ENCODE measurements at regions not wholly inside any gene's neighbourhood (a gene's known extent, or its start where the extent isn't known, plus 50 kb on each side); places are given as distances from the start of the nearest gene placed in this dataset.

DNA sequence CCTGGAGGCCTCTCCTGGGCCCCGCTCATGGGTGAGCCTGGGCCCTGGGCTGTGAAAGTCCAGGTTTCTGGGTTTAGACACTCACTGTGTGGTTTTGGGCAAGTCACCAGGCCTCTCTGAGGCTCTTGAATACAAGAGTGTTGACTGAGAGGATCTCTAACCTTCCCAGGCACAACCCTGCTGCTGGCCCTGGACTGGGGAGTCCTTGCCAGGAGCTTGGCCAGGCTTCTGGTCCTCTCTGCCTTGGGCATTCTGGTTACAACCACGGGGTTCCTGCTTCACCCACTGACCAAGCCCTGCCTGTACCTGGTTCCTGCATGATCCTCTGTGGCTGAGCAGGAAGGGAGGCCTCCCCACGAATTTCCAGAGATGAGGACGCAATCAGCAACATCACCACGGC is 63.6 kb upstream of the COL13A1 start (continued):
- TF ChIP-seq, protein P1, sequence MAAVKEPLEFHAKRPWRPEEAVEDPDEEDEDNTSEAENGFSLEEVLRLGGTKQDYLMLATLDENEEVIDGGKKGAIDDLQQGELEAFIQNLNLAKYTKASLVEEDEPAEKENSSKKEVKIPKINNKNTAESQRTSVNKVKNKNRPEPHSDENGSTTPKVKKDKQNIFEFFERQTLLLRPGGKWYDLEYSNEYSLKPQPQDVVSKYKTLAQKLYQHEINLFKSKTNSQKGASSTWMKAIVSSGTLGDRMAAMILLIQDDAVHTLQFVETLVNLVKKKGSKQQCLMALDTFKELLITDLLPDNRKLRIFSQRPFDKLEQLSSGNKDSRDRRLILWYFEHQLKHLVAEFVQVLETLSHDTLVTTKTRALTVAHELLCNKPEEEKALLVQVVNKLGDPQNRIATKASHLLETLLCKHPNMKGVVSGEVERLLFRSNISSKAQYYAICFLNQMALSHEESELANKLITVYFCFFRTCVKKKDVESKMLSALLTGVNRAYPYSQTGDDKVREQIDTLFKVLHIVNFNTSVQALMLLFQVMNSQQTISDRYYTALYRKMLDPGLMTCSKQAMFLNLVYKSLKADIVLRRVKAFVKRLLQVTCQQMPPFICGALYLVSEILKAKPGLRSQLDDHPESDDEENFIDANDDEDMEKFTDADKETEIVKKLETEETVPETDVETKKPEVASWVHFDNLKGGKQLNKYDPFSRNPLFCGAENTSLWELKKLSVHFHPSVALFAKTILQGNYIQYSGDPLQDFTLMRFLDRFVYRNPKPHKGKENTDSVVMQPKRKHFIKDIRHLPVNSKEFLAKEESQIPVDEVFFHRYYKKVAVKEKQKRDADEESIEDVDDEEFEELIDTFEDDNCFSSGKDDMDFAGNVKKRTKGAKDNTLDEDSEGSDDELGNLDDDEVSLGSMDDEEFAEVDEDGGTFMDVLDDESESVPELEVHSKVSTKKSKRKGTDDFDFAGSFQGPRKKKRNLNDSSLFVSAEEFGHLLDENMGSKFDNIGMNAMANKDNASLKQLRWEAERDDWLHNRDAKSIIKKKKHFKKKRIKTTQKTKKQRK (IDR thresholded peaks at IDR 0.05; ENCODE audit: low read depth, low read length) = no peak
- no peak for TF ChIP-seq RBBP5 (conservative IDR thresholded peaks at IDR 0.05)
- no peak for TF ChIP-seq TCF12 (IDR thresholded peaks at IDR 0.05; ENCODE audit: low read depth, low read length)
- TF ChIP-seq RELA (IDR thresholded peaks at IDR 0.05; ENCODE audit: borderline replicate concordance, partially characterized antibody) = no peak
- no peak for TF ChIP-seq CBX3 (IDR thresholded peaks at IDR 0.05; ENCODE audit: borderline replicate concordance, low read depth)
- TF ChIP-seq SIX5 (IDR thresholded peaks at IDR 0.05; ENCODE audit: low read depth, low read length, severe bottlenecking) = no peak
- TF ChIP-seq, protein P2, sequence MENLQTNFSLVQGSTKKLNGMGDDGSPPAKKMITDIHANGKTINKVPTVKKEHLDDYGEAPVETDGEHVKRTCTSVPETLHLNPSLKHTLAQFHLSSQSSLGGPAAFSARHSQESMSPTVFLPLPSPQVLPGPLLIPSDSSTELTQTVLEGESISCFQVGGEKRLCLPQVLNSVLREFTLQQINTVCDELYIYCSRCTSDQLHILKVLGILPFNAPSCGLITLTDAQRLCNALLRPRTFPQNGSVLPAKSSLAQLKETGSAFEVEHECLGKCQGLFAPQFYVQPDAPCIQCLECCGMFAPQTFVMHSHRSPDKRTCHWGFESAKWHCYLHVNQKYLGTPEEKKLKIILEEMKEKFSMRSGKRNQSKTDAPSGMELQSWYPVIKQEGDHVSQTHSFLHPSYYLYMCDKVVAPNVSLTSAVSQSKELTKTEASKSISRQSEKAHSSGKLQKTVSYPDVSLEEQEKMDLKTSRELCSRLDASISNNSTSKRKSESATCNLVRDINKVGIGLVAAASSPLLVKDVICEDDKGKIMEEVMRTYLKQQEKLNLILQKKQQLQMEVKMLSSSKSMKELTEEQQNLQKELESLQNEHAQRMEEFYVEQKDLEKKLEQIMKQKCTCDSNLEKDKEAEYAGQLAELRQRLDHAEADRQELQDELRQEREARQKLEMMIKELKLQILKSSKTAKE (IDR thresholded peaks at IDR 0.05; ENCODE audit: low read depth, poor library complexity, severe bottlenecking) = no peak
- TF ChIP-seq SREBF2 (IDR thresholded peaks at IDR 0.05; ENCODE audit: low read length) = no peak
- TF ChIP-seq RFX5 (IDR thresholded peaks at IDR 0.05; ENCODE audit: low read depth, low read length) = no peak
